NCI-H1092 (cell line): ENCODE measurements at regions not wholly inside any gene's neighbourhood (a gene's known extent, or its start where the extent isn't known, plus 50 kb on each side); places are given as distances from the start of the nearest gene placed in this dataset.

Experiments
- DNase-seq: peaks from one replicate; lab custom pipeline; 2025; lab: John Stamatoyannopoulos, UW

- no peak for DNase-seq
These were observed 133.1 kb downstream of the IQUB start for GRCh38 chr7:123401295-123401694.

GRCh38 chr7:123400196-123400595, 134.2 kb downstream of the IQUB start:
- DNase-seq, result no peak

- DNase-seq, result no peak
These were observed 135.5 kb downstream of the IQUB start for GRCh38 chr7:123398921-123399320.

- no peak for DNase-seq
These were observed 136.6 kb downstream of the IQUB start for GRCh38 chr7:123397746-123398338.

GRCh38 chr7:123393623-123394022, 140.8 kb downstream of the IQUB start:
- no peak for DNase-seq

GRCh38 chr7:123372368-123372767, 162.0 kb downstream of the IQUB start:
- no peak for DNase-seq

- DNase-seq, result peak; percentile 57
These were observed 166.8 kb downstream of the IQUB start for GRCh38 chr7:123367484-123368122.

- peak; percentile 16 for DNase-seq
These were observed 167.3 kb upstream of the SLC13A1 start for GRCh38 chr7:123367031-123367430.

GRCh38 chr7:123366626-123367025, 166.9 kb upstream of the SLC13A1 start:
- DNase-seq, result no peak

- DNase-seq, result no peak
These were observed 160.9 kb upstream of the SLC13A1 start for GRCh38 chr7:123360631-123361030.

- DNase-seq, result no peak
These were observed 155.9 kb upstream of the SLC13A1 start for GRCh38 chr7:123355576-123356190.

GRCh38 chr7:123352973-123353372, 153.2 kb upstream of the SLC13A1 start:
- no peak for DNase-seq

GRCh38 chr7:123351516-123352505, 152.0 kb upstream of the SLC13A1 start:
- DNase-seq, result no peak

- DNase-seq, result no peak
These were observed 151.3 kb upstream of the SLC13A1 start for GRCh38 chr7:123351027-123351426.

- no peak for DNase-seq
These were observed 148.9 kb upstream of the SLC13A1 start for GRCh38 chr7:123348690-123349089.

- DNase-seq, result no peak
These were observed 147.0 kb upstream of the SLC13A1 start for GRCh38 chr7:123346766-123347165.

GRCh38 chr7:123343611-123344010, 143.8 kb upstream of the SLC13A1 start:
- no peak for DNase-seq

GRCh38 chr7:123341102-123341501, 141.3 kb upstream of the SLC13A1 start:
- DNase-seq, result no peak

GRCh38 chr7:123338688-123339087, 138.9 kb upstream of the SLC13A1 start:
- DNase-seq, result no peak

GRCh38 chr7:123329988-123330643, 130.3 kb upstream of the SLC13A1 start:
- no peak for DNase-seq

GRCh38 chr7:123327661-123328060, 127.9 kb upstream of the SLC13A1 start:
- no peak for DNase-seq

- DNase-seq, result no peak
These were observed 124.5 kb upstream of the SLC13A1 start for GRCh38 chr7:123324283-123324682.
